Activated gamma-delta T cell treated with anti-CD3 and anti-CD28 coated beads, Interleukin-2, amount 50 U/mL, for 16 hours (primary cell): ENCODE measurements at regions not wholly inside any gene's neighbourhood (a gene's known extent, or its start where the extent isn't known, plus 50 kb on each side); places are given as distances from the start of the nearest gene placed in this dataset.

Source experiments
- DNase-seq: peaks from one replicate; pipeline ENCODE4 v3.0.0-alpha.2; 2020; ENCODE audit warnings: low read depth

- DNase-seq, result no peak
Observed at GRCh38 chr1:244347942-244348341, 103.8 kb downstream of the ADSS2 start.

- no peak for DNase-seq
Observed at GRCh38 chr1:244349103-244349531, 102.6 kb downstream of the ADSS2 start.

- no peak for DNase-seq
Observed at GRCh38 chr1:244349581-244350001, 102.1 kb downstream of the ADSS2 start.

GRCh38 chr1:244350027-244350426 is 101.7 kb downstream of the ADSS2 start:
- no peak for DNase-seq

- no peak for DNase-seq
Observed at GRCh38 chr1:244352156-244352830, 99.4 kb downstream of the ADSS2 start.

GRCh38 chr1:244353551-244354091 is 98.1 kb downstream of the ADSS2 start:
- no peak for DNase-seq

- DNase-seq, result no peak
Observed at GRCh38 chr1:244354810-244355278, 96.9 kb downstream of the ADSS2 start.

- DNase-seq, result no peak
Observed at GRCh38 chr1:244356376-244356775, 95.3 kb downstream of the ADSS2 start.
